Dendritic cell treated with granulocyte-macrophage colony-stimulating factor and Interleukin-4, amounts not matched to agents 40 ng/mL and 50 ng/mL, for 4 days (primary cell): ENCODE measurements at regions not wholly inside any gene's neighbourhood (a gene's known extent, or its start where the extent isn't known, plus 50 kb on each side); places are given as distances from the start of the nearest gene placed in this dataset.

ENCODE experiments used
- H3K27ac Mint-ChIP-seq: one replicate; pipeline ENCODE4 v1.8.0; 2022; ENCODE audit warnings: mild to moderate bottlenecking, mixed read lengths
- H3K27me3 Mint-ChIP-seq: one replicate; pipeline ENCODE4 v1.8.0; 2022; ENCODE audit warnings: mild to moderate bottlenecking, mixed read lengths
- H3K36me3 Mint-ChIP-seq: one replicate; pipeline ENCODE4 v1.8.0; 2022; ENCODE audit warnings: low read depth, mixed read lengths
- H3K4me1 Mint-ChIP-seq: one replicate; pipeline ENCODE4 v1.8.0; 2022; ENCODE audit warnings: low read depth, mixed read lengths
- H3K4me3 Mint-ChIP-seq: one replicate; pipeline ENCODE4 v1.8.0; 2022; ENCODE audit warnings: mild to moderate bottlenecking, moderate library complexity, mixed read lengths
- H3K9me3 Mint-ChIP-seq: one replicate; pipeline ENCODE4 v1.8.0; 2022; ENCODE audit warnings: mixed read lengths
- intact Hi-C: fragments of 100-400 bp; cut with micrococcal nuclease; formaldehyde crosslinking; loops from one replicate; pipeline ENCODE4 v1.15.0; 2022

DNA sequence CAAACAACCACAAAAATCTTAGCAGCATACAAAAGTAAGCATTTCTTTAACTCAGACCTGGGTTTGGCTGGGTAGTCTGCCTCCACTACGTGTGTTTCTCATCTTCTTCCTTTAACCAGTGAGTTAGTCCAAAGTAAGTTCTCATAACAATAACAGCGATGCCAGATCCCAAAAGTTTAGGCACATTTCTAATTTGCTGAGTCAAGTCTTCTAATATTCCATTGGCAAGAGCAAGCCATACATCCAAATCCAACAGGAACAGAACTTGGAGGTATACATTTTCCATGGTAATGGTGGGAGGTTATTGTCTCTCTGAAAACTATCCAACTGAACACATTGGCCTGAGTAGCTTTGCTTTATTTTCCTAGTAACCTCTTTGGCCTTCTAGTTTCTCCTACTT lies 115.7 kb upstream of the CNTNAP2 start:
- H3K36me3 Mint-ChIP-seq: no peaks in the 10 kb centered on the region
- H3K27ac Mint-ChIP-seq: no peak overlapping the region
- no peak overlapping the region for H3K4me3 Mint-ChIP-seq
- H3K9me3 Mint-ChIP-seq: no peaks in the 10 kb centered on the region
- H3K27me3 Mint-ChIP-seq: no peaks in the 10 kb centered on the region
- no peaks in the 10 kb centered on the region for H3K4me1 Mint-ChIP-seq
- intact Hi-C loops: no loop called here

DNA sequence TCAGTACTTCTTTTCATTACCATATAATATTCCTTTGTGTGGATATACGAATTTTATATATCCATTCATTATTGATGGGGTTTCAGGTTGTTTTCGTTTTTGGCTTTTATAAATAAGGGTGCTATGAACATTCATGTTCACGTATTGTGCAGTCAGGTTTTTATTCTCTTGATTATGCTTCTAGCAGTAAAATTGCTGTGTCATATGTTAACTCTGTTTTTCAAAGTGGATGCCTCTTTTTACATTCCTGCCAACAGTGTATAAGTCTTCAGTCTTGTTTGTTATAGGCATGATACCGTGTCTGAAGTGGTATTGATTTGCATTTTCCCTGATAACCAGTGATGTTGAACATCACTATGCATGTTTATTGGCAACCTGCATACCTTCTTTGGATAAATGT lies 127.1 kb upstream of the CNTNAP2 start:
- Mint-ChIP-seq H3K36me3 (no peaks in the 10 kb centered on the region), H3K9me3 (peaks cover 15% of the 10 kb centered on the region), H3K27ac (no peak overlapping the region), H3K4me3 (no peak overlapping the region), H3K27me3 (no peaks in the 10 kb centered on the region), H3K4me1 (no peaks in the 10 kb centered on the region)
- intact Hi-C loops: no loop called here

DNA sequence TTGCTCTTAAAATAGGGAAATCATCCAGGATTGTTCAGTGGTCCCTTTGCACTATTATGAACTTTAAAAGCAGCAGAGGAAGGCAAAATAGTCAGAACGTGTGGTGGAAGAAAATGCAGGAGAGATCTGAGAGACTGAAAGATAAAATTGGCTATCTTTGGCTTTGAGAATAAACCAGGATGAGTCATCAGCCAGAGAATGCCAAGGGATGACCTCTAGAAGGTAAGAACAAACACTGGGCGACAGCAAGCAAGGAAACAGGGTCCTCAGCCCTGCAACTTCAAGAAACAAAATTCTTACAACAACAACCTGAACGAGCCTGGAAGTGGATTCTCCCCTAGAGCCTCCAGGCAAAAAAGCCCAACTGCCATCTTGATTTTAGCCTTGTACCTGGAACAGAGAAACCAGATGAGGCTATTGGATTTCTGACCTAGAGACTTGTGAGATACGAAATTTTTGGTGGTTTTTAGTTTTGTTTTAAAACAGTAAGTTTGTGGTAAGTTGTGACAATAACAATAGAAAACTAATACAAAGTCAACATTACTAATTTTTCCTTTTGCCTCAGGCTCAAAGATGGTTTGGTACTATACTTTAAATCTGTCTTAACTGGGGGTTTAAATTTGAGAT lies 130.2 kb upstream of the CNTNAP2 start:
- no peaks in the 10 kb centered on the region for H3K36me3 Mint-ChIP-seq
- intact Hi-C loops: no loop called here
- H3K27ac Mint-ChIP-seq: no peak overlapping the region
- H3K4me1 Mint-ChIP-seq: no peaks in the 10 kb centered on the region
- H3K9me3 Mint-ChIP-seq: peaks cover 15% of the 10 kb centered on the region
- no peaks in the 10 kb centered on the region for H3K27me3 Mint-ChIP-seq
- H3K4me3 Mint-ChIP-seq: no peak overlapping the region

DNA sequence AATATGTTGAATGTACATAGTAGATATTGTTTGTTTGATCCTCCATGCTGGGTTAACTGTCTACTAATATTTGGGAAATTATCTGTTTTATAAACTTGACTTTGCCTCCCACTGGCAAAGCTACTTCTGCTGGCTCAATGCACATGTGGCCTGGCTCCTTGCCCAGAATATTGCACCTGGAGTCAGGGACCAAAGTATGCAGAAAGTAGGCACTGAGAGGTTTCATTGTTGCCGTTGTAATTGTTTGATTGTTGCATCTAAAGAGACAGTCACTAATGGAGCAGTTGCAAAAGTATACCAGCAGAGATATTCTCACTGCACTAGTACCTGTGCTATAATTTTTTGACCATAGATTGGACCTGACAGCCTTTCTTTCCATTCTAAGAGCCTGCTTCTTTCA lies 137.8 kb upstream of the CNTNAP2 start:
- intact Hi-C loops: no loop called here

DNA sequence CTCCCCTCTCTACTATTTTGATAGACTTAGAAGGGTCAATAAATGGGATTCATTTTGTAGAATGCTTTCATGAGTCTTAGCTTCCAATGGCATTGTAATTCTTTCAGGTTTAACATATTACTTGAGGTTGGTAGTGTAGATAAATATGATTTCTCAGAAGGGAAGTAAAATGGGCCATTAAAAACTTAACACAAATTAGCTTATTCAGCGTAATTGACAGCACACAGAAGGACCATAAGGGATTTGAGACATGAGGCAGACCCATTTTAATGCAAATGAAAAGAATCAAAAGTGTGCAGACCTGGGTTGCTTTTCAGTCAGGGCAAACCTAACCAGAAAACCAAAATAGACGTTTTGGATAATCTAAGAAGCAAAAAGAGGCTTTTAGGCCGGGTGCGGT lies 156.6 kb upstream of the CNTNAP2 start:
- Mint-ChIP-seq H3K27ac (no peak overlapping the region), H3K4me3 (no peak overlapping the region), H3K9me3 (peaks cover 32% of the 10 kb centered on the region), H3K36me3 (no peaks in the 10 kb centered on the region), H3K27me3 (no peaks in the 10 kb centered on the region), H3K4me1 (no peaks in the 10 kb centered on the region)
- intact Hi-C loops: no loop called here

More for the DNA sequence above, 137.8 kb upstream of the CNTNAP2 start:
- no peaks in the 10 kb centered on the region for H3K27me3 Mint-ChIP-seq
- peaks cover 11% of the 10 kb centered on the region for H3K9me3 Mint-ChIP-seq
- H3K36me3 Mint-ChIP-seq: no peaks in the 10 kb centered on the region
- no peak overlapping the region for H3K27ac Mint-ChIP-seq
- H3K4me3 Mint-ChIP-seq: no peak overlapping the region
- no peaks in the 10 kb centered on the region for H3K4me1 Mint-ChIP-seq

DNA sequence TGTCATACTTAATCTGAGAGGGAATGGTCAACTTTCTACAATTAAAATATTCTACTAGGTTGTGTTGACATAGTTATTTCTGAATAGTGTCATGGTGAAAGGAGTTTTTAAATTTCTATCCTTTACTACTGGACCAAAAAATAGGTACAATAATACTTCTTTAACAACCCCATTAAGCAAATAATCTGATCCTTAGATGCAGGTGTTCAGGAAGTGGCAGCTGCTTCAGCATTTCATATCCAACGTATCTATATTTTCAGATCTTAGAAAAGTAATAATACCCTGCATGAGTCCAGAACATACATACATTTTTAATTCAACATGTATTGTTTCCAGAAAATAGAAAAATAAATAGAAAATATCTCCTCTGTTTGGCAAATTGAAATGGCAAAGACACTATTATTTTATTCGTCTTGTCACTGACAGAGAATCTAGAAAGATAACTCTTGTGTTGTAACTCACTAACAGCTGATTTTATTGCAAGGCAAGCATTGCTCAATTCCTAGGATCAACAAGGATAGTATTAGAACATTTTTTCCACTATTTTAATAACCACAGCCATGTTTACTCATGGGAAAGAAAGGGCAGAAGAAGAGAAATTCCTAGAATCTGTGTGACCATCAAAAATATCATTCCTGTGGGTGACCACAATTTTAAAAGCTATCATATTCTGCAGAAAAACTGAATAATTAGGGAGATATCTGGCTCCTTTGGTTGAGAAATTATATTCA lies 159.3 kb upstream of the CNTNAP2 start:
- Mint-ChIP-seq H3K9me3 (peaks cover 7% of the 10 kb centered on the region), H3K4me3 (no peak overlapping the region), H3K27ac (no peak overlapping the region), H3K27me3 (no peaks in the 10 kb centered on the region), H3K4me1 (no peaks in the 10 kb centered on the region), H3K36me3 (no peaks in the 10 kb centered on the region)
- intact Hi-C loops: no loop called here

DNA sequence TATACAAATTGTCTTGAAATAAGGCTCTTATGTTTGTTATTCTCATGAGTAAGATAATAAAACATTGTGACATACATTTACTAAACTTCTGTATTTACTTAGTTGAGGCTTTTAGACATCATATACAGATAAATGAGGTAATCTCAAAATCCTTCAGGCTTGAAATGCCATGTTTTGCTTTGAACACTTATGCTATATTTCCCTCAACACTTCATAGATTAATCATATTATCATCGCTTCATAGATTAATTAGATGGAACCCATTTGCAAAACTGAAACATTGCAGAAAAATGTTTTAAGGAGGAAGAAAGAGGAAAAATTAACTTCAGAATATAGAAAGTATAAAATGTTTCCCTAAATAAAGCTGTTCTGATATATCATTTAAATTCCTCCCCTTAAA lies 165.0 kb upstream of the CNTNAP2 start:
- Mint-ChIP-seq H3K9me3 (peaks cover 17% of the 10 kb centered on the region), H3K4me1 (no peaks in the 10 kb centered on the region), H3K36me3 (no peaks in the 10 kb centered on the region), H3K27ac (no peak overlapping the region), H3K4me3 (no peak overlapping the region), H3K27me3 (no peaks in the 10 kb centered on the region)
- intact Hi-C loops: no loop called here

DNA sequence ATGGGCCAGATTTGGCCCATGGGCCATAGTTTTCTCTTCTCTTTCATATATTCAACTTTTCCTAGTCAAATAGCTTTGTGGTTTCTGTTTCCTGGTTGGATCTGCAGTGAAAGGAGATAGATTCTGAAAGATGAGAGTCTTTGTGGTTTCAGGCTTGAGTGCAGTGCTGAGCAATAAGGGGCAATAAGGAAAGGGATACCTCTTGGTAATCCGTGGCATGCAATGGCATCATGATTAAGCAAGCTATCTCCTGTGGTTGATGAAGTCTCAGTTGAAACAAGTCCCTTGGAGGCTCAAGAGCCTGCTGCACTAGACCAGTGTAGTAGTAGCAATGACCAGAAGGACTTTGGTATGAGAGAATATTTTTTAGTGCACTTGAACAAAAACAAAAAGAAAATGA lies 187.7 kb upstream of the CNTNAP2 start:
- H3K27ac Mint-ChIP-seq: no peak overlapping the region
- intact Hi-C loops: no loop called here
- H3K4me1 Mint-ChIP-seq: no peaks in the 10 kb centered on the region
- H3K9me3 Mint-ChIP-seq: peaks cover 42% of the 10 kb centered on the region
- no peak overlapping the region for H3K4me3 Mint-ChIP-seq
- no peaks in the 10 kb centered on the region for H3K36me3 Mint-ChIP-seq
- H3K27me3 Mint-ChIP-seq: no peaks in the 10 kb centered on the region

DNA sequence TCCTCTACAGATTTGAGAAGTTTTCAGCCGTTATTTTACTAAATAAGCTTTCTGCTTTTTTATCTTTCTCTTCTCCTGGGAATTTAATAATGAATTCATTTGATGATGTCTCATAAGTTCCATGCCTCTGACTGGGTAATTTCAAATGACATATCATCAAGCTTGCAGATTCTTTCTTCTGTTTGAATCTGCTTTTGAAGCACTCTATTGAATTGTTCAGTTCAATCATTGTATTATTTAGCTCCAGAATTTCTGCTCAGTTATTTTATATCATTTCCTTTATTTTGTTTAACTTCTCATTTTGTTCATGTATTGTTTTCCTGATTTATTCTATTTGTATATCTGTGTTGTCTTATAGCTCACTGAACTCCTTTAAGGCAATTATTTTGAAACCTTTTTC lies 196.9 kb upstream of the CNTNAP2 start:
- Mint-ChIP-seq H3K9me3 (peaks cover 33% of the 10 kb centered on the region), H3K4me3 (no peak overlapping the region), H3K27me3 (no peaks in the 10 kb centered on the region), H3K36me3 (no peaks in the 10 kb centered on the region), H3K4me1 (no peaks in the 10 kb centered on the region), H3K27ac (no peak overlapping the region)
- intact Hi-C loops: no loop called here

DNA sequence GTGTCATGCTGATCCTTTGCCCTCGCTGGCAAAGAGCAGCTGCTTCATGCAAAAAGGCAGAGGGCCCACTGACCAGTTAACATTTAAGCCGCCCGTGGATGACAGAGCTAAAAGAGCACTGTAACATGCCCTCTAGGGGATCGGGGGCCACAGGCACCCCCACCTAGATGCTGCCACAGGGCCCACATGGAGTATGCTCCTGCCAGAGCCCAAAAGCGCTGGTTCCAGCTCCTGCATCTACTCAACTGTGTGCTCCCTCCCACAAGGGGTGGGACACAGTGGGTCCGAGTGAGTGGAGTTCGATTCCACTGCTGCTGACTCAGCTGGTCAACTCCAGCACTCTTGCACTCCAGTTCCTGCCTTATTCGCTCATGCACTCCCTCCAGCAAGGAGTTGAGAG lies 199.8 kb upstream of the CNTNAP2 start:
- Mint-ChIP-seq H3K27me3 (no peaks in the 10 kb centered on the region), H3K9me3 (peaks cover 38% of the 10 kb centered on the region), H3K36me3 (no peaks in the 10 kb centered on the region), H3K4me3 (no peak overlapping the region), H3K4me1 (no peaks in the 10 kb centered on the region), H3K27ac (no peak overlapping the region)
- intact Hi-C loops: no loop called here

DNA sequence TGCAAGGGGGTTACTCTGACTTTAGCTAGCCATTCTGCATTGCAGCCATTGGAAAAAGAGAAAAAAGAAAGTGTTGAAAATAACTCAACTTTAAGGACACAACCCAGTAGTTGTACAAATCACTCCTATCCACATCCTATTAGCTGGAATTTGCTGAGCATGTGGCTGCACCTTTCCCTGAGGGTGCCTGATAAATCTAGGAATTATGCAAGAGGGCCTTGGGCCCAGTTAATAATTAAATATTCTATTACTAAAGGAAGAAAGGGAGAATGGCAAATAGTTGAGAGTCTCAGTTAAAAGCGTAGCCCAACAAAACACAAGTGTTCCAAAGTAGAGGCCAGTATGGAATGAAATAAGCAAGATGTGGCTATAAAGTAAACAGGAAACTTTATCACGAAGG lies 200.9 kb upstream of the CNTNAP2 start:
- Mint-ChIP-seq H3K36me3 (no peaks in the 10 kb centered on the region), H3K9me3 (peaks cover 36% of the 10 kb centered on the region)

DNA sequence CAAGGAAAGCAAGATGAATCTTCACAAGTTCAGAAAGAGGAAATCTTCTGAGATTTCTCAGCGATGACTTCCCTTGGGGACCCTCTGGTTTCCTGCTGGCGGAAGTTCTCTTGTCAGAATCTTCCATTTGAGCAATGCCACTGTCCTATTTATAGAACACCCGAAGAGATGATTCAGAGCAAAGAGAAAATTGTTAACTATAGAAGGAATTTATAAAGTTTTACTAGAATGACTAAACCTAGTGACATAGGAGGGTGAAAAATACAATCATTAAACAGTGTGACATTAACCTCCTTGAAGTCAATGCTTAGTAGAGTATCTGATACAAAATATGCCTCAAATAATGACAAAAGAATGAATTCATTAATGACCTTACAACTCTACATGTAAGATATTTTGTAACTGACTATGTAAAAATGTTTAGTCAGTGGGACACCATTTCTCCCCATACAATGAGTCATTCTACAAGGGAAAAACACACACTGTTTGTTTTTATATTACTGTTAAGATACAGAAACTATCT lies 206.5 kb upstream of the CNTNAP2 start:
- H3K27ac Mint-ChIP-seq: no peak overlapping the region
- H3K27me3 Mint-ChIP-seq: peaks cover 2% of the 10 kb centered on the region
- H3K36me3 Mint-ChIP-seq: no peaks in the 10 kb centered on the region
- no peak overlapping the region for H3K4me3 Mint-ChIP-seq
- peaks cover 5% of the 10 kb centered on the region for H3K9me3 Mint-ChIP-seq
- no peaks in the 10 kb centered on the region for H3K4me1 Mint-ChIP-seq
- intact Hi-C loops: no loop called here

More for the DNA sequence above, 200.9 kb upstream of the CNTNAP2 start:
- intact Hi-C loops: no loop called here
- Mint-ChIP-seq H3K27me3 (no peaks in the 10 kb centered on the region), H3K27ac (no peak overlapping the region), H3K4me3 (no peak overlapping the region), H3K4me1 (no peaks in the 10 kb centered on the region)

DNA sequence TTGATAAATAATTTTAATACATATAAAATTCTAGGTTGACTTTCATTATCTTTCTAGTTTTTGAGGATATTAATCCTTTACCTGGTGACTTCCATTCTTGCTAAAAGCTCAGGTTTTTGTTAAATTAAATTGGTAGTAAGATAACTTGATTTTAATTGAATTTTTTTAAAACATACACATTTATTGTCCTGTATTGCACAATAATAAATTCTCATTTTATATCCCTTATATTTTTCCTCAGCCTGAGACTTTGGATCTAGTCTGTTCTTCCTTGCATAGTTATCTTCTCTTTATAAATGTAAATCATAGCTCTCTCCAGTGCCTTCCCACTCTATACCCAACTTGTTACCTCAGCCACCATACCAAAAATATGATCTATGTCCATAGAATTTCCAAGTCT lies 212.9 kb upstream of the CNTNAP2 start:
- Mint-ChIP-seq H3K36me3 (no peaks in the 10 kb centered on the region), H3K27me3 (peaks cover 3% of the 10 kb centered on the region), H3K4me3 (no peak overlapping the region), H3K9me3 (peaks cover 17% of the 10 kb centered on the region), H3K27ac (no peak overlapping the region), H3K4me1 (no peaks in the 10 kb centered on the region)
- intact Hi-C loops: no loop called here

DNA sequence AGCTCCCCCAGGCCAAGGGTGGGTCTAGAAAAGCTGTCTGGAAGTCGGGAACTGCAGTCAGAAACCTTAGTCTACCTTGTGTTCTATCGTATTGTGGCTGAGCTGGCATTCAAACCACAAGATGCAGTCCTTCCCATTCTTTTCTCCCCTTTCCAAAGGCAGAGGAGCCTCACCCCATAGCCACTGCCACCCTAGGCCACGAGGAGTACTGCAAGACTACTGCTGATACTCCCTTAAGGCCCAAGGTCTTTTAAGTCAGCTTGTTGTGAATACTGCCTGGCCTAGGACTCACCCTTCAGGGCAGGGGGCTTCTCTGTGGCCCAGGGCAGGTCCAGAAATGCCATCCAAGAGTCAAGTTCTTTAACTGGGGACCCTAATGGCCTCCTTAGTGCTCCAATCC lies 214.5 kb upstream of the CNTNAP2 start:
- Mint-ChIP-seq H3K4me1 (no peaks in the 10 kb centered on the region), H3K9me3 (peaks cover 30% of the 10 kb centered on the region), H3K27me3 (peaks cover 1% of the 10 kb centered on the region), H3K4me3 (no peak overlapping the region), H3K27ac (no peak overlapping the region), H3K36me3 (no peaks in the 10 kb centered on the region)
- intact Hi-C loops: no loop called here

DNA sequence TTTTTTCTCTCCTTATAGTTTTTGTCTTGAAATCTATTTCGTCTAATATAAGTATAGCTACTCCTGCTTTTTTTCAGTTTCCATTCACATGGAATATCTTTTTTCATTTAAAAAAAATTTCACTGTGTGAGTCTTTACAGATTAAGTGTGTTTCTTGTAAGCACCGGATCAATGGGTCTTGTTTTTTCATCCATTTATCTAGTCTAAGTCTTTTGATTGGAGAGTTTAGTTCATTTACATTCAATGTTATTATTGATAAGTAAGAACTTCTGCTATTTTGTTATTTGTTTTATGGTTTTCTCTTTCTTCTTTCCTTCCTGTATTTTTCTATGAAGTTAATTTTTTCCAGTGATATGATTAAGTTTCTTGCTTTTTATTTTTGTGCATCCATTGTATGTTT lies 216.7 kb upstream of the CNTNAP2 start:
- no peaks in the 10 kb centered on the region for H3K4me1 Mint-ChIP-seq
- peaks cover 41% of the 10 kb centered on the region for H3K9me3 Mint-ChIP-seq
- H3K36me3 Mint-ChIP-seq: no peaks in the 10 kb centered on the region
- H3K27me3 Mint-ChIP-seq: peaks cover 1% of the 10 kb centered on the region
- H3K27ac Mint-ChIP-seq: no peak overlapping the region
- intact Hi-C loops: no loop called here
- no peak overlapping the region for H3K4me3 Mint-ChIP-seq
